ENCODE measurements at regions not wholly inside any gene's neighbourhood (a gene's known extent, or its start where the extent isn't known, plus 50 kb on each side); places are given as distances from the start of the nearest gene placed in this dataset.

GRCh38 chr16:82257990-82258389 is 88.0 kb upstream of the MPHOSPH6 start:
- Mint-ChIP-seq H3K4me3 (no peak overlapping the region), H3K27ac (no peak overlapping the region), H3K4me1 (peaks cover 0 to 6% (median 0%) of the 10 kb centered on the region in 3 donors), H3K9me3 (peaks cover 2 to 7% (median 4%) of the 10 kb centered on the region in 3 donors), H3K27me3 (peaks cover 4% of the 10 kb centered on the region), H3K36me3 (peaks cover 2% of the 10 kb centered on the region)

DNA sequence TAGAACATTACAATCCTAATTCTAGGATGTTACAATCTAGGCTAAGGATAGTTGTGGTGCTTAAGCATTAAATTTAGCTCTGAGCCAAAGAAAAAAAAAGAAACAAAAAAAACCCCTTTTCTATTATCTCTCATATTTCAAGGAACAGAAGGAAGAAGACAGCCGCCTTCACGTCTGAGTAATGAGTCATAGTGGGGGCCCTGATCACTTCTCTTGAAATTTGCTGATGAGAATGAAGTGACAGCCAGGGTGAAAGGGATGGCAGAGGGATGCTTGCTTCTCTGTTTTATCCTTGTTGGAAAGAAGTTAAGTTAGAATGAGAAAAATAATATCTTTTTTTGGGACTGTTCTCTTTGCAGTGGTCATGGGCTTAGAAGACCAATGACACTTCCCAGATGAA is 82.6 kb upstream of the MPHOSPH6 start:
- no peaks in the 10 kb centered on the region for H3K9me3 Mint-ChIP-seq
- H3K36me3 Mint-ChIP-seq = no peaks in the 10 kb centered on the region
- H3K4me3 Mint-ChIP-seq = no peak overlapping the region
- peaks cover 11% of the 10 kb centered on the region for H3K27me3 Mint-ChIP-seq
- H3K27ac Mint-ChIP-seq = no peak overlapping the region
- no peaks in the 10 kb centered on the region for H3K4me1 Mint-ChIP-seq

- Mint-ChIP-seq H3K36me3 (no peaks in the 10 kb centered on the region), H3K27me3 (peaks cover 7% of the 10 kb centered on the region), H3K27ac (no peak overlapping the region), H3K4me1 (no peaks in the 10 kb centered on the region), H3K4me3 (no peak overlapping the region), H3K9me3 (peaks cover 4 to 8% (median 7%) of the 10 kb centered on the region in 3 donors)
These were observed 78.7 kb upstream of the MPHOSPH6 start for GRCh38 chr16:82248677-82249076.

DNA sequence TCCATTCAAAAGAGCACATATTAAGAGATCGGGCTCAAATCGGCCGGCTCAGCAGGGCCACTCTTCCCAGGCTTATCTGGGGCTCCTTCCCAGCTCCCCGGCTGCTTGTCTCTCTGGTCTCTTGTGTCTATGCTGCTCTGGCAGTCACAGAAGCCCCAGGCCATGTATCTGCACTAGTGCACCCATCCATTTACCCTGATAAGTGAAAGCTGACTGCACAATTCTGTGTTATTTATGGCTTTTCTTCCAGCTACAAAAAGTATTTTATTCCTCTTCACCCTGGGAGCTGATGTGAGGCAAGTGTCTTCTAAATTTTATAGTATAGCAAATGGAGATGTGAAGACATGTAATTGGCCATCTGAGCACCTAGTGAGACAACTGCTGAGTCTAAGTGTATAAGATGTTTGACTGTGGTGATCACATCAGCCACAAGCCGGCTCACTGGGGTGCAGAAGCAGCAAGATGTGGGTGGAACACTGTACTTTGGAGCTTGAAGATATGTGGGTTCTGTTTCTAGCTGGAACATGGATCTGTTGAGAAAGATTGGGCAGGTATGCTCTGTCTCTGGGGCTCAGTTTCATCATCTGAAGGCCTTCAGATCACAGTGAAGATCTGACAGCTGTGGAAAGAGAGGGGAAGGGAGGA is 78.1 kb upstream of the MPHOSPH6 start:
- Mint-ChIP-seq H3K27me3 (peaks cover 7% of the 10 kb centered on the region), H3K36me3 (no peaks in the 10 kb centered on the region), H3K9me3 (peaks cover 4 to 10% (median 10%) of the 10 kb centered on the region in 3 donors), H3K4me3 (no peak overlapping the region), H3K27ac (no peak overlapping the region), H3K4me1 (no peaks in the 10 kb centered on the region)

- peaks cover 4 to 14% (median 10%) of the 10 kb centered on the region in 3 donors for H3K9me3 Mint-ChIP-seq
- peaks cover 0 to 3% (median 0%) of the 10 kb centered on the region in 3 donors for H3K4me1 Mint-ChIP-seq
- peaks cover 10% of the 10 kb centered on the region for H3K27me3 Mint-ChIP-seq
- no peak overlapping the region for H3K4me3 Mint-ChIP-seq
- no peak overlapping the region for H3K27ac Mint-ChIP-seq
- no peaks in the 10 kb centered on the region for H3K36me3 Mint-ChIP-seq
These were observed 72.2 kb upstream of the MPHOSPH6 start for GRCh38 chr16:82242201-82242600.

GRCh38 chr16:82241469-82242052 is 71.5 kb upstream of the MPHOSPH6 start:
- H3K4me3 Mint-ChIP-seq = peak overlapping the region in 1 of 4 donors; percentile 13
- no peak overlapping the region for H3K27ac Mint-ChIP-seq
- H3K36me3 Mint-ChIP-seq = no peaks in the 10 kb centered on the region
- H3K4me1 Mint-ChIP-seq = peaks cover 0 to 3% (median 0%) of the 10 kb centered on the region in 3 donors
- peaks cover 10% of the 10 kb centered on the region for H3K27me3 Mint-ChIP-seq
- peaks cover 4 to 14% (median 10%) of the 10 kb centered on the region in 3 donors for H3K9me3 Mint-ChIP-seq

DNA sequence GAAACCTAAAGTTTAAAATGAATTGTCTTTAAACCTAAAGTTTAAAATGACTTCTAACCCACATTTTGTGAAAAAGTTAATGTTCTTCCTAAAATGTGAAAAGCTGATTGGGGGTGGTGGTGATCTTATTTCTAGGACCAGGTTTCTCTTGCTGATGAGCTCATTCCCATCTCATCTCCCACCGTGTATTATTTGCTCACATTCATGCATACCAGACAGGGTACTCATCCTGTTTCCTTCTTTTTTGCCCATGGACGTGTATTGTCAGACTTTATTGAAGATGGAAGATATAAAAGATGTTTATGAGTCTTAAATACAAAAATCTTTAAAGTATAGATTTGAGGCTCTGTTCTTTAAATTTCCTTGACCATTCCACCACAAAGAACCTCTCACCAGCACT is 70.1 kb upstream of the MPHOSPH6 start:
- peaks cover 12% of the 10 kb centered on the region for H3K27me3 Mint-ChIP-seq

GRCh38 chr16:82236875-82237274 is 66.9 kb upstream of the MPHOSPH6 start:
- Mint-ChIP-seq H3K4me1 (peaks cover 0 to 3% (median 0%) of the 10 kb centered on the region in 3 donors), H3K9me3 (no peaks in the 10 kb centered on the region), H3K4me3 (no peak overlapping the region), H3K27ac (no peak overlapping the region), H3K36me3 (no peaks in the 10 kb centered on the region), H3K27me3 (peaks cover 14% of the 10 kb centered on the region)

More for the DNA sequence above, 70.1 kb upstream of the MPHOSPH6 start:
- no peak overlapping the region for H3K27ac Mint-ChIP-seq
- peaks cover 4 to 14% (median 10%) of the 10 kb centered on the region in 3 donors for H3K9me3 Mint-ChIP-seq
- no peaks in the 10 kb centered on the region for H3K36me3 Mint-ChIP-seq
- peaks cover 0 to 3% (median 0%) of the 10 kb centered on the region in 3 donors for H3K4me1 Mint-ChIP-seq
- no peak overlapping the region for H3K4me3 Mint-ChIP-seq

DNA sequence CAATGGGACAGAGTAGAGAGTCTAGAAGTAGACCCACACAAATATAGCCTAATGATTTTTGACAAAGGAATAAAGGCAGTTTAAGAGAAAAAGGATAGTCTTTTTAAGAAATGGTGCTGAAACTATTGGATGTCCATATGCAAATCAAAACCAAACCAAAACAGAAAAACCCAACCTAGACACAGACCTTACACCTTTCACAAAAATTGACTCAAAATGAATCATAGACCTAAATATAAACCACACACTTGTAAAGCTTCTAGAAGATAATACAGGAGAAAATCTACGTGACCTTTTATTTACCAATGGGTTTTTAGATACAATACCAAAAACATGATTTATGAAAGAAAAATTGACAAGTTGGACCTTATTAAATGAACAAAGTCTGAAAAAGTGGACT is 66.4 kb upstream of the MPHOSPH6 start:
- no peaks in the 10 kb centered on the region for H3K36me3 Mint-ChIP-seq
- no peaks in the 10 kb centered on the region for H3K9me3 Mint-ChIP-seq
- H3K4me1 Mint-ChIP-seq = peaks cover 0 to 3% (median 0%) of the 10 kb centered on the region in 3 donors
- peaks cover 14% of the 10 kb centered on the region for H3K27me3 Mint-ChIP-seq
- H3K27ac Mint-ChIP-seq = no peak overlapping the region
- no peak overlapping the region for H3K4me3 Mint-ChIP-seq

GRCh38 chr16:82232806-82233205 is 62.8 kb upstream of the MPHOSPH6 start:
- Mint-ChIP-seq H3K36me3 (no peaks in the 10 kb centered on the region), H3K4me3 (no peak overlapping the region), H3K4me1 (no peaks in the 10 kb centered on the region), H3K27me3 (peaks cover 4% of the 10 kb centered on the region), H3K27ac (no peak overlapping the region), H3K9me3 (no peaks in the 10 kb centered on the region)

GRCh38 chr16:82231008-82231787 is 61.2 kb upstream of the MPHOSPH6 start:
- Mint-ChIP-seq H3K27me3 (peaks cover 4% of the 10 kb centered on the region), H3K36me3 (no peaks in the 10 kb centered on the region), H3K4me3 (no peak overlapping the region), H3K27ac (no peak overlapping the region), H3K4me1 (no peaks in the 10 kb centered on the region), H3K9me3 (no peaks in the 10 kb centered on the region)

DNA sequence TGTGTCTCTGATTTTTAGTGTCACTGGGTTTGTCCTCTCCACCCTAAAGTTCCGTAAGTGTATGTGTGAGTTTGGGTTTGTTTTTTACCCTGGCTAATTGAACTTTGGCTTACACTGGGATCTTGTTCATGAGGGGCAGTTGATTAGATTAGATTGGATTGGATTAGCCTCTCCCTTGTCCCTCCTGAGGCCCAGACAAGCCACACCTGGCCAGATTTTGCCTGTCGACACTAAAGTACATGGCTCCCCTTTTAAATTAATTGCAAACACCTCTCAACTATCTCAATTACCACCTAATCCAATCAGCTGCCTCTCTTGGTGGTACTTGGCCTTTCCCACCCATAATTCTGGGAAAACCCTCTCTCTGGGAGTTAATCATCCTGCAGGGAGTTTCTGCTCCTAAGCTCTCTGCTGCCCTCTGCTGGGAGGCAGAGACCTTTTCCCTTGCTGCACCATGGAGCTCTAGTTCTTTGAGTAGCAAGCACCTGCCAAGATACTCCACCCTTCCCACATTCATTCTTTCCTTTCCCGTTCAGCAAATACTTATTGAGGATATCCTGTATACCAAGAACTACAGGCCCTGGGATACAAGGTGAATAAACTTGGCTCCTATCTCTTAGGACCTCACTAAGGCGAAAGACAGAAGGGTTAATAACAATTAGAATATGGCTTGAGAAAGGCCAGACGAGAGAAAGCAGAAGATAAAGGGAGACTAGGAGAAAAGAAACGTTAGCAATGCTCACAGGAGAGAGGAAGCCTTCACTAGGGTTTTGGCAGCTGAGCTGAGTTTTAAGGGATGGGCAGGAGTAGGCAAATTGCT is 60.0 kb upstream of the MPHOSPH6 start:
- H3K27ac Mint-ChIP-seq = no peak overlapping the region
- H3K4me1 Mint-ChIP-seq = no peaks in the 10 kb centered on the region
- peaks cover 4% of the 10 kb centered on the region for H3K27me3 Mint-ChIP-seq
- no peaks in the 10 kb centered on the region for H3K9me3 Mint-ChIP-seq
- H3K36me3 Mint-ChIP-seq = no peaks in the 10 kb centered on the region
- H3K4me3 Mint-ChIP-seq = no peak overlapping the region

DNA sequence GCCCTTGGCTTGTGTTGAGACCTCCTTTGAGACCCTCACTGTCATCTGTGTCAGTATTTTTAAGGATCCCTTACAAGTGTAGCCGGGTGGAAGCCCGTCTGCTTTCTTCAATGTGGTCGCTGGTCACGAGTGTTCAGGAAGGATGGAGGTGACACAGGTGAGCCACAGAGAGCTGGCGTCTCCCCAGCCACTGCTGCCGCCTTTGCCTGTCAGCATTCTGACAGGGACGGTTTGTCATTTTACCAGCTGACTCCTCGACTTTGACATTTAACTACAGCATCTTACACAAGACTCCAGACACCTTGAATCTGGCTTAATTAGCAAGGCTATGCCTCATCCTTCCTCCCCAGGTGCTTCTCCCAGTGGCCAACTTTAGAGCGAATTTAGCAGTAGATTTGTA is 56.3 kb upstream of the MPHOSPH6 start:
- H3K4me3 Mint-ChIP-seq = no peak overlapping the region
- no peak overlapping the region for H3K27ac Mint-ChIP-seq
- H3K27me3 Mint-ChIP-seq = peaks cover 4% of the 10 kb centered on the region
- H3K4me1 Mint-ChIP-seq = no peaks in the 10 kb centered on the region
- H3K9me3 Mint-ChIP-seq = peaks cover 0 to 2% (median 0%) of the 10 kb centered on the region in 3 donors
- H3K36me3 Mint-ChIP-seq = no peaks in the 10 kb centered on the region

DNA sequence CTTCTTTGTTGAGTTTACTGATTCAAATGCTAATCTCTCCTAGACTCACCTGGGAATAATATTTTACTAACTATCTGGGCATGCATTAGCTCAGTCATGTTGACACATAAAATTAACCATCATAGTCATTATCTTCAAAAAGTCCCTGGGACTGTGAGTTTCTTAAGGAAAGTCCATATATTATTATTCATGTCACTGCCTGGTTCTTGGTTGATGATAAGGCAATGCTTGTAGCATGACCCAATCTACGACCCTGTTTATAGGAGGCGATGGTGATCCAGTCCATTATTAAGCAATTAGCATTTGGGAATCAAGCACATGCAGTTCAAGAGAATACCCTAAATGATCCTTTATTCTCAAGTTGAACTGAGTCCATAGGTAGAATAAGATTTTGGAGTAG is 54.8 kb upstream of the MPHOSPH6 start:
- Mint-ChIP-seq H3K9me3 (peaks cover 0 to 2% (median 0%) of the 10 kb centered on the region in 3 donors), H3K36me3 (no peaks in the 10 kb centered on the region), H3K4me1 (no peaks in the 10 kb centered on the region), H3K27ac (no peak overlapping the region), H3K4me3 (no peak overlapping the region), H3K27me3 (peaks cover 4% of the 10 kb centered on the region)

GRCh38 chr16:82220541-82220940 is 50.5 kb upstream of the MPHOSPH6 start:
- peaks cover 4% of the 10 kb centered on the region for H3K27me3 Mint-ChIP-seq
- H3K9me3 Mint-ChIP-seq = peaks cover 0 to 2% (median 0%) of the 10 kb centered on the region in 3 donors
- H3K27ac Mint-ChIP-seq = no peak overlapping the region
- no peaks in the 10 kb centered on the region for H3K4me1 Mint-ChIP-seq
- H3K36me3 Mint-ChIP-seq = no peaks in the 10 kb centered on the region
- no peak overlapping the region for H3K4me3 Mint-ChIP-seq
